ENCODE measurements at regions not wholly inside any gene's neighbourhood (a gene's known extent, or its start where the extent isn't known, plus 50 kb on each side); places are given as distances from the start of the nearest gene placed in this dataset.

DNA sequence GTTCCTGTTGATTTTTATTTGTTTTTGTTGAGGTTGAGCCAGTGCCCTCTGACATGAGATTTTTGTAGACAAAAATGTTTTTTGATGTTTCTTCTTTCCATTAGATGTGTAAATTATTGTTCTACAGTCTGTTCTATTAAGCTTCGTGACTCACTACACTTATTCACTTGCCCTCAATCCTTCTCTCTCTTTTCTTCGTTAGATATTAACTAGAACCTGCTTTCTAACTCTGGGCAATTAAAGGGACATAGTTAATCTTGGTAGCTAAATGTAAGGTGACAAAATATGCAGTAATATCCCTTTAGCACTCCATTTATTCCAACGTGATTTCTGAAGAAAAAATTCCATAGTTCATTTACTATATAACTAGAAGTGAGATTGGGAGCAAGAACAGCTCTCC lies 333.9 kb downstream of the PDHA2 start:
- TF ChIP-seq, protein P1, sequence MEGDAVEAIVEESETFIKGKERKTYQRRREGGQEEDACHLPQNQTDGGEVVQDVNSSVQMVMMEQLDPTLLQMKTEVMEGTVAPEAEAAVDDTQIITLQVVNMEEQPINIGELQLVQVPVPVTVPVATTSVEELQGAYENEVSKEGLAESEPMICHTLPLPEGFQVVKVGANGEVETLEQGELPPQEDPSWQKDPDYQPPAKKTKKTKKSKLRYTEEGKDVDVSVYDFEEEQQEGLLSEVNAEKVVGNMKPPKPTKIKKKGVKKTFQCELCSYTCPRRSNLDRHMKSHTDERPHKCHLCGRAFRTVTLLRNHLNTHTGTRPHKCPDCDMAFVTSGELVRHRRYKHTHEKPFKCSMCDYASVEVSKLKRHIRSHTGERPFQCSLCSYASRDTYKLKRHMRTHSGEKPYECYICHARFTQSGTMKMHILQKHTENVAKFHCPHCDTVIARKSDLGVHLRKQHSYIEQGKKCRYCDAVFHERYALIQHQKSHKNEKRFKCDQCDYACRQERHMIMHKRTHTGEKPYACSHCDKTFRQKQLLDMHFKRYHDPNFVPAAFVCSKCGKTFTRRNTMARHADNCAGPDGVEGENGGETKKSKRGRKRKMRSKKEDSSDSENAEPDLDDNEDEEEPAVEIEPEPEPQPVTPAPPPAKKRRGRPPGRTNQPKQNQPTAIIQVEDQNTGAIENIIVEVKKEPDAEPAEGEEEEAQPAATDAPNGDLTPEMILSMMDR (IDR thresholded peaks at IDR 0.05; ENCODE audit: low read depth, low read length, missing input control): no peak
- TF ChIP-seq RAD21 (IDR thresholded peaks at IDR 0.05) (no peak), EGR1 (IDR thresholded peaks at IDR 0.05; ENCODE audit: low read depth in 2 of 2) (no peak), TAF1 (conservative IDR thresholded peaks at IDR 0.05) (no peak), RXRA (IDR thresholded peaks at IDR 0.05) (no peak), HNF4A (conservative IDR thresholded peaks at IDR 0.05) (no peak)
- TF ChIP-seq, protein P2, sequence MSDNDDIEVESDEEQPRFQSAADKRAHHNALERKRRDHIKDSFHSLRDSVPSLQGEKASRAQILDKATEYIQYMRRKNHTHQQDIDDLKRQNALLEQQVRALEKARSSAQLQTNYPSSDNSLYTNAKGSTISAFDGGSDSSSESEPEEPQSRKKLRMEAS (IDR thresholded peaks at IDR 0.05): no peak

All from liver (tissue), 3 donors.